Psoas muscle (tissue), 7 donors: ENCODE measurements at regions not wholly inside any gene's neighbourhood (a gene's known extent, or its start where the extent isn't known, plus 50 kb on each side); places are given as distances from the start of the nearest gene placed in this dataset.
"Not testable (repeated sequence)": the region's sequence is repeated elsewhere in the genome, so short reads cannot be mapped to it uniquely, and the experiment has no call there.

ENCODE experiments used
- ATAC-seq, 4 donors: fragments of 200-7000 bp; cut with Tn5 transposase; one replicate each; pipeline ENCODE4 v1.9.1; 2020; ENCODE audit warnings: moderate library complexity in 3 of 4, mild to moderate bottlenecking in 2 of 4
- DNase-seq, 2 donors: peaks; one replicate each; pipeline ENCODE4 v3.0.0-alpha.2; 2020
- H3K27ac ChIP-seq: fragments of 200-600 bp; one replicate; pipeline ENCODE4 v1.8.0; 2022
- H3K27me3 ChIP-seq, 3 donors: fragments of 200-600 bp in 1 of 3; one replicate each; pipeline versions ENCODE4 v1.6.1 to v1.8.0; 2013 to 2022; ENCODE audit warnings: low read length in 2 of 3, mild to moderate bottlenecking in 2 of 3, moderate library complexity in 1 of 3; ENCODE audit not compliant: insufficient read depth in 3 of 3
- H3K36me3 ChIP-seq, 2 donors: fragments of 200-600 bp in 1 of 2; one replicate each; pipeline versions ENCODE4 v1.6.1 to v1.8.0; 2013 to 2022; ENCODE audit warnings: low read depth in 1 of 2, mild to moderate bottlenecking in 1 of 2, moderate library complexity in 1 of 2; ENCODE audit not compliant: insufficient read depth in 1 of 2
- H3K4me1 ChIP-seq: fragments of 200-600 bp; one replicate; pipeline ENCODE4 v1.8.0; 2022
- H3K4me3 ChIP-seq: fragments of 200-600 bp; one replicate; pipeline ENCODE4 v1.8.0; 2022; ENCODE audit warnings: mild to moderate bottlenecking
- H3K9me3 ChIP-seq: fragments of 200-600 bp; one replicate; pipeline ENCODE4 v1.8.0; 2022
- CTCF ChIP-seq: fragments of 200-600 bp; IDR thresholded peaks from one replicate; pipeline ENCODE4 v1.8.0; 2022; ENCODE audit warnings: antibody characterized with exemption
- WGBS, 3 donors: extraction: QIAGEN DNeasy Blood & Tissue Kit; methylation state at CpG; one replicate each; pipeline versions ENCODE4 v1.1.6 to v1.1.7; 2013; 5-methylcytosine and 5-hydroxymethylcytosine counted together
- intact Hi-C, 2 donors: fragments of 100-400 bp; cut with DNase I; formaldehyde crosslinking; loops; one replicate each; pipeline versions ENCODE4 v1.11.0 to v1.14.2; 2022
- donor health status: healthy with polysubstance abuse.
- donor health status: DM: no; HTN: no; CAD: no; lungs with moderate emphysema.
- donor health status: Bipolar disorder and iron deficiency.
- donor health status: healthy.
- donor health status: DM: yes; HTN: yes; CAD: no.
- donor health status: DM: no; HTN: no; CAD: no.
- donor health status: DM: yes; HTN: yes; CAD: no.

GRCh38 chr12:38201461-38202276, 114.9 kb upstream of the ALG10B start:
- H3K27ac ChIP-seq, result no peak overlapping the region
- no peaks in the 10 kb centered on the region for H3K4me1 ChIP-seq
- DNase-seq, result no peak
- TF ChIP-seq CTCF, result no peak
- no peaks in the 10 kb centered on the region for H3K27me3 ChIP-seq
- no peak for ATAC-seq
- H3K36me3 ChIP-seq, result no peaks in the 10 kb centered on the region
- intact Hi-C loops, result no loop called here
- no peak overlapping the region for H3K4me3 ChIP-seq
- WGBS, 3 donors, result 90 to 93% (median 91%) methylated on average over 37 to 41 of the region's 41 CpGs
- no peaks in the 10 kb centered on the region for H3K9me3 ChIP-seq

- intact Hi-C loops, result no loop called here
- Histone ChIP-seq H3K36me3 (no peaks in the 10 kb centered on the region), H3K4me3 (no peak overlapping the region), H3K9me3 (no peaks in the 10 kb centered on the region), H3K4me1 (no peaks in the 10 kb centered on the region), H3K27me3 (no peaks in the 10 kb centered on the region), H3K27ac (no peak overlapping the region)
- ATAC-seq (no peak), DNase-seq (no peak)
- 78 to 93% (median 88%) methylated on average over 1 of the region's 1 CpG for WGBS, 3 donors
- no peak for TF ChIP-seq CTCF
These were observed 111.7 kb upstream of the ALG10B start for GRCh38 chr12:38204831-38205230.

DNA sequence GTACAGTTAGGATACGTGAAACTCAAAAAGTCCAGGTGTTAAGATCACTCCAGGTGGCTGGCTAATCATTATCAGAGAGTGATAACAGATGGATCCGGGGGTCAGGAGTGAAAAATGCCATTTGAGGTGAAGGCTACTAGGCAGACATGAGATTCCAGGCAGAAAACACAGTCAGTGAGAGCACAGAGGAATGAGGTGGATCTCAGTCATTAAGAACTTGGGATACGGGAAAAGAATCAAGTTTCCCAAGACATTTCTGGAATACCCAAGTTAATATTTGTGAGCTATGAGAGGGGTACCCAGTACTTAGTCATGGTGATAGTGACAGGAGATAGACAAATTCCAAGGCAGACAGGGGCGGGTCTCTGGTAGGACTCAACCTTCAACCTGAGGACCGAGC, 94.6 kb upstream of the ALG10B start:
- Histone ChIP-seq H3K27ac (no peak overlapping the region), H3K27me3 (no peaks in the 10 kb centered on the region), H3K9me3 (no peaks in the 10 kb centered on the region), H3K4me3 (no peak overlapping the region), H3K36me3 (no peaks in the 10 kb centered on the region), H3K4me1 (no peaks in the 10 kb centered on the region)
- ATAC-seq (no peak), DNase-seq (no peak)
- intact Hi-C loops, result no loop called here
- 60 to 64% (median 63%) methylated on average over 5 of the region's 5 CpGs for WGBS, 3 donors
- TF ChIP-seq CTCF, result no peak

DNA sequence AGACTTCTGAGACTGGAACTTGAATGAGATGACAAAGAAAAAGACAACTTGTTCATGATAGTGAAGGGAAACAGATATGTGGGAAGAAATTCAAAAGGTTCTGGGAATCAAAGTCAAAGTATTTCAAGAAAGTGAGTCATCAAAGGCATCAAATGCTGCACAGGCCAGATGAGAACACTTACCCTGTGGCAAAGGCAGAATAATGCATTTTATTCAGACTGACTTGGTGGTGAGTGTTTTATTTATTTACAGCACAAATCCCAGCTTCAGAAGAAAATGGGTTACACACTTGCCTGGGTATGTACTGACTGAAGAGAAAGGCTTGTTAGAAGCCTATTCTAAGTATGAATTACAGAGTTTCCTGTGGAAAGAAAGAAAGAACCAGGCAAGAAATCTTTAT, 78.2 kb upstream of the ALG10B start:
- H3K4me1 ChIP-seq, DNase-seq, intact Hi-C loops, ATAC-seq, H3K27me3 ChIP-seq, H3K36me3 ChIP-seq, H3K27ac ChIP-seq, H3K9me3 ChIP-seq, H3K4me3 ChIP-seq: not testable (repeated sequence)

DNA sequence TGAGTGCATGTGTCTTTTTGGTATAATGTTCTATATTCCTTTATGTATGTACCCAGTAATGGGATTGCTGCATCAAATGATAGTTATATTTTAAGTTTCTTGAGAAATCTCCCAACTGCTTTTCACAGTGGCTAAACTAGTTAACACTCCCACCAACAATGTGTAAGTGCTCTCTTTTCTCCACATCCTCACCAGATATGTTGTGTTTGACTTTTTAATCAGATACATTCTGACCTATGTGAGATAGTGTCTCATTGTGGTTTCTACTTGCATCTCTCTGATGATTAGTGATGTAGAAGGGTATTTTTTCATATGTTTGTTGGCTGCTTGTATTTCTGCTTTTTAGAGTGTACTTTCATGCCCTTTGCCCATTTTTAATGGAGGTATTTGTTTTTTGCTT, 62.8 kb upstream of the ALG10B start:
- H3K4me3 ChIP-seq, result no peak overlapping the region
- no peaks in the 10 kb centered on the region for H3K4me1 ChIP-seq
- intact Hi-C loops, result no loop called here
- no peak for TF ChIP-seq CTCF
- no peaks in the 10 kb centered on the region for H3K27me3 ChIP-seq
- H3K27ac ChIP-seq, result no peak overlapping the region
- no peaks in the 10 kb centered on the region for H3K9me3 ChIP-seq
- DNase-seq (no peak), ATAC-seq (no peak)
- H3K36me3 ChIP-seq, result no peaks in the 10 kb centered on the region
